Keratinocyte (primary cell): ENCODE measurements at regions not wholly inside any gene's neighbourhood (a gene's known extent, or its start where the extent isn't known, plus 50 kb on each side); places are given as distances from the start of the nearest gene placed in this dataset.

ENCODE experiments used
- CTCF ChIP-seq, 3 experiments: IDR thresholded peaks in 1 of 3; conservative IDR thresholded peaks in 1 of 3; optimal IDR thresholded peaks in 1 of 3; 2 replicates in 2 of 3; 3 replicates in 1 of 3; pipeline versions ENCODE3 to v1.5.1; 2011; ENCODE audit warnings: low read length in 3 of 3, mild to moderate bottlenecking in 3 of 3, moderate library complexity in 2 of 3, control low read depth in 1 of 3, inconsistent platforms in 1 of 3; ENCODE audit not compliant: insufficient read depth in 2 of 3; ENCODE audit errors: extremely low read depth in 1 of 3
- EZH2 ChIP-seq: IDR thresholded peaks from one replicate; pipeline ENCODE4 v1.6.1; 2012; ENCODE audit warnings: inconsistent platforms, mild to moderate bottlenecking, low read length, moderate library complexity

- TF ChIP-seq CTCF (optimal IDR thresholded peaks at IDR 0.05 in 1 of 3, IDR thresholded peaks at IDR 0.05 in 1 of 3, conservative IDR thresholded peaks at IDR 0.05 in 1 of 3; ENCODE audit: extremely low read depth in 1 of 3, insufficient read depth in 2 of 3, low read length in 3 of 3) (no peak), EZH2 (no peak)
These were observed 1249.5 kb upstream of the CDH18 start for GRCh38 chr5:21237461-21237860.
